Fibroblast of pulmonary artery (primary cell): ENCODE measurements at regions not wholly inside any gene's neighbourhood (a gene's known extent, or its start where the extent isn't known, plus 50 kb on each side); places are given as distances from the start of the nearest gene placed in this dataset.

Source experiments
- DNase-seq: peaks from one replicate; pipeline ENCODE4 v3.0.0-alpha.2; 2010; ENCODE audit warnings: low read depth
- H3K4me3 ChIP-seq: replicated peaks from 2 replicates; pipeline ENCODE4 v1.5.1; 2011; ENCODE audit warnings: low read depth, mild to moderate bottlenecking, control low read depth, low read length, moderate library complexity
- TF ChIP-seq, protein P1 (sequence below): IDR thresholded peaks from 2 replicates; pipeline ENCODE4 v1.5.1; 2011; ENCODE audit warnings: mild to moderate bottlenecking, control low read depth, low read length, inconsistent platforms; ENCODE audit errors: missing control alignments

DNA sequence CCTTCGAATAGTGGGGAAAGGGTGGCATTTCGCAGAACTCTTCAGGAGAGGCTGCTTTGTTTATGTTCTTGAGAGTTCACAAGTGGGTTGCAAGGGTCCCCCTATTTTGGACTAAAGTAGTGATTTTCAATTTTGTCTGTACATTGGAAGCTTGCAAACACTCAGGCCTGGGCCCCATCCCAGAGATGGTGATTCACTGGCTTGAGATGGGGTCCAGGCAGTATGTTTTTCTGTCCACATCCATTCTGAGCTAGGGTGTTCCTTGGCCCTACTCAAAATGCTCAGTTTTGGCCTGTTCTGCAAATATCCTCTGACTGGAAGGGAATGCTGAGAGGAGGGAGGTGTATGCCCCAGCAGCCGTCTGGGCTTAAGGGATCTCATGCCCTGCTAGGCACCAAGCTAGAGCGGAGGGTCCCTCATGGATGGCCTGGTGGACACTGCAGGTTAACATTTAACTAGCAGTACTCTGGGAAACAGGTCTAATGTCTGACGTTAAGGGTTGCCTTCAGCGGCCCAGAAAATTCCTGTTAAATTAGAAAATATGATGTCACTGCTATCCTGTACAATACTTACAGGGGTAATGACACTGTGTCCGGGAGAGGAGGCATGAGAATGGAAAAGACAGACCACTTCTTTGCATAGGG lies 181.4 kb downstream of the OPA1 start:
- DNase-seq, result no peak
- TF ChIP-seq, protein P1, sequence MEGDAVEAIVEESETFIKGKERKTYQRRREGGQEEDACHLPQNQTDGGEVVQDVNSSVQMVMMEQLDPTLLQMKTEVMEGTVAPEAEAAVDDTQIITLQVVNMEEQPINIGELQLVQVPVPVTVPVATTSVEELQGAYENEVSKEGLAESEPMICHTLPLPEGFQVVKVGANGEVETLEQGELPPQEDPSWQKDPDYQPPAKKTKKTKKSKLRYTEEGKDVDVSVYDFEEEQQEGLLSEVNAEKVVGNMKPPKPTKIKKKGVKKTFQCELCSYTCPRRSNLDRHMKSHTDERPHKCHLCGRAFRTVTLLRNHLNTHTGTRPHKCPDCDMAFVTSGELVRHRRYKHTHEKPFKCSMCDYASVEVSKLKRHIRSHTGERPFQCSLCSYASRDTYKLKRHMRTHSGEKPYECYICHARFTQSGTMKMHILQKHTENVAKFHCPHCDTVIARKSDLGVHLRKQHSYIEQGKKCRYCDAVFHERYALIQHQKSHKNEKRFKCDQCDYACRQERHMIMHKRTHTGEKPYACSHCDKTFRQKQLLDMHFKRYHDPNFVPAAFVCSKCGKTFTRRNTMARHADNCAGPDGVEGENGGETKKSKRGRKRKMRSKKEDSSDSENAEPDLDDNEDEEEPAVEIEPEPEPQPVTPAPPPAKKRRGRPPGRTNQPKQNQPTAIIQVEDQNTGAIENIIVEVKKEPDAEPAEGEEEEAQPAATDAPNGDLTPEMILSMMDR, result no peak
- H3K4me3 ChIP-seq, result no peak overlapping the region

DNA sequence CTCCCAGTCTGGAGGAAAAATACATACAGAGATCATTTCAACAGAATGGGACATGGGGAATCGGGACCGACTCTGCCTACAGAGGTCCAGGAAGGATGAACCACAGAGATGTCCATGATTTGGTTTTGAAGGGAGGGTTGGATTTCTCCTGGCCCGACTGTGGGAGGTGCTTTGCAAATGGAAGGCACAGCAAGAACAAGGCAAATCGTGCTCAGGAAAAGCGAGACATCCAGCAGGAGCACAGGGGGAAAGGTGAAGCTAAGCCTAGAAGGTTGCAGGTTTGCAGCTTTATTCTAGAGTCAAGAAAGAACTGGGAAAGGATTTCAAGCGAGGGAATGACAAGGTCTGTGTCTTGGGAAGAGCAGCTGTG lies 181.9 kb downstream of the OPA1 start:
- no peak overlapping the region for H3K4me3 ChIP-seq
- TF ChIP-seq, protein P1, result no peak
- DNase-seq, result no peak

DNA sequence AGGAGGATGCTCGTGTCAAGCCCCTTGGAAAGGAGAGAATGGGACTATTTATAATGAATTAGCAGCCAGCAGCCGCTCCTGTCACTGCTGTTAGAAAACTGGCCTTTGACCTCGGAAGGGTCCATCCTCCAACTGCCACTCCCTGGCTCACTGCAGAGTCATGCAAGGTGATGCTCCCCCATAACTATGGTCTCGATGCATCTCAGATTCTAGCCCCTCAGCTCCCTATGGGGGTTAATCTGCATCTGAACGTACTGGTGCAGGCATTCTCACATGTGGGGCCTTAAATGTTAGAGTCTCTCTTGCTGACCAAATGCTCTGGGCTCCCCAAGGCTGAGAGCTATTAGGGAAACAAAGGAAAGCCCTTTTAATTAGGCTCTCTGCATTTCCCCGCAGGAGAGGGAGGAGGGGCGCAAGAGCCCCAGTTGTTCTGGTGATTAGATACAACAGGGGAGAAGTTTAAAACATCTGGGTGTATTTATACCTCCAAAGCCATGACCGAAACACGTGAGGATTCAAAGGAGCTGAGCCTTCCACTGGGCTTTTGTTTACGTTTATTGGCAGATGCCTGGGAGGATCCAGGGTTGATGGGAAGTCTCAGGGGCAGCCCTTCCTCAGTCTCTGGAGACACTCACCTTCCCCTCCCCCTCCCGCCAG lies 182.5 kb downstream of the OPA1 start:
- no peak overlapping the region for H3K4me3 ChIP-seq
- DNase-seq, result no peak
- TF ChIP-seq, protein P1, result no peak

DNA sequence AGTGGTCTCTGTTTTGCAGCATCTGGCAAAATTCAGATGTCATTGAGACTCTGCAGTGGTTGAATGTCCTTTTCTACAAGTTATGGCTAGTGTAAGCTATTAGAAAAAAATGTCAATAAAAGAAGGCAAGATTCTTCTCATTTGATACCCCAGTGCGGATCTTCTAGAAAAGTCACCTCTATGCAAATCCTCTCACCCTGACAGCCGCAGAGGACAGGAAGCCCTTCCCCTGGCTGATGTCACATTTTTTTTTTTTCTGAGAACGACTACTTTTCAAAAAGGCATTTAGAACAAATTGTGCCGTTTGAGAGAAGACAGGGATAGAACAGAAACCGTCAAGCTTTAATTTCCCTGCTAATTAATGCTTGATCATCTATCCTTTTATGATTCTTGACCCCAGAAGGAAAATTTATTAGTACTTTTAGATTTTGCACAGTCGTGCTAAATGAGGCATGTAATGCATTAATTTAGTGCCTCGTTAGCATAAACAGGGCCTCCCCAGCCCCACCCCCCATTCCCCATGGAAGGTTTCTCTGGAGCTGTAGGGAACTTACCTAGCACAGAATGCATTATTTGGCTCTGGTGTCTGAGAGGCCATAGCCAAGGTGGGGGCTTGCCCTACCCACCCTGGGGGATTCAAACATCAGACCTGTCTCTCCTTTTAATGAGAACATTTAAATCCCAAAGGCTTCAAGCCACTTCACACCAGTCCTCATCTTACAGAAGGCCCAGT lies 183.8 kb downstream of the OPA1 start:
- H3K4me3 ChIP-seq, result no peak overlapping the region
- DNase-seq, result no peak
- TF ChIP-seq, protein P1, result no peak

DNA sequence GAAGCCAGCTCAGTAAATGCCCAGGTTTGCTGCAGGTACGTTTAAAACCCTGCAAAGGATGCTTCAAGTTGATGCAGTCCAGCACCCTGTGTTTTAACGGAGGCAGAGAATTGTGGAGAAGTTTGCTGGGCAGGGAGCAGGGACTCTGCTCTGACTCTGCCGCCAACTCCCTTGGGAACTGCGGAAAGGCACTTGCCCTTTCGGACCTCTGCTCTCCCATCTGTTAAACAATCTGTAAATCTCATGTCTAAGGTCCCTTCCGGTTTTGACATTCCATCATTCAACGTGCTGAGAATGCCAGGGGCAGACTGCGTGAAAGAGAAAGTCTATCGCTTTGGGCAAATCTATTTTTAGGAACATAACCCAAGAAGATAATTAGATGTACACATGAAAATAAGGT lies 184.5 kb downstream of the OPA1 start:
- DNase-seq, result no peak
- no peak overlapping the region for H3K4me3 ChIP-seq
- TF ChIP-seq, protein P1, result no peak

DNA sequence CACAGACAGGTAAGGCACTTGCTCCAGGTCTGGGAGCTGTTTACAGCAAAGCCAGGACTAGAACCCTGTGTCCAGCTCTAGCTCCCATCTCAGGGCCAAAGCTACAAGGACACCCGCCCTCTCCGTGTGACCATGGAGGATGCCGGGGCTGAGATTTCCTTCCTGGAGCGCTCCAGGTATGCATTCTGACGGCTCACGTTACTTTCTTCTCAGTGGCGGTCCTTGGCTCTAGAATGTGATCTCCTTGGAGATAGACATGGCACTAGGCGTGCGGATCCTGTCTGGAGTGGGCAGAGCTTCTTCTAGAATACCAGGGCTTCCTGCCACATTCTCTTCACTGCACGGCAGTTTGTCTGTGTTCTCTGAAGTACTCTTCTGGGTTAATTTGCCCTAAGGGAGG lies 185.7 kb downstream of the OPA1 start:
- no peak overlapping the region for H3K4me3 ChIP-seq
- TF ChIP-seq, protein P1, result no peak
- no peak for DNase-seq
